ENCODE measurements at regions not wholly inside any gene's neighbourhood (a gene's known extent, or its start where the extent isn't known, plus 50 kb on each side); places are given as distances from the start of the nearest gene placed in this dataset.
"Not testable (repeated sequence)": the region's sequence is repeated elsewhere in the genome, so short reads cannot be mapped to it uniquely, and the experiment has no call there.

DNA sequence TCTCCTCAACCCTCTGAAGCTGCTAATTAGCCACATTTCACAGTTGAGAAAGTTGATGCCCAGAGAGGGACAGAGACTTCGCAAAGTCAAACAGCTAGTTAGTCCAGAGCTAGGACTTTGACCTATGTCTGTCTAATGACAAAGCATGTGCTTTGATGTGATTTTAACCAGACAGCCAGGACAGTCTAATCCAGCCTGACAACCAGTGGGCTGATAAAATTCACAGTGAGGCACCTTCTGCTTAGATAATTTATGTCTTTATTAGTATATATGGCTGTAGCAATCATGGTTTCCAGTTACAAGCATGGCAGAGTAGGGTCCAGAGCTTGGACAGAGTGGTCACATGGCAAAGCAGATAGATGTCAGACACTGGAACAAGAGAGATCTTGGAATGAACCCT is 133.6 kb upstream of the C1QTNF7 start:
- DNase-seq, result no peak

DNA sequence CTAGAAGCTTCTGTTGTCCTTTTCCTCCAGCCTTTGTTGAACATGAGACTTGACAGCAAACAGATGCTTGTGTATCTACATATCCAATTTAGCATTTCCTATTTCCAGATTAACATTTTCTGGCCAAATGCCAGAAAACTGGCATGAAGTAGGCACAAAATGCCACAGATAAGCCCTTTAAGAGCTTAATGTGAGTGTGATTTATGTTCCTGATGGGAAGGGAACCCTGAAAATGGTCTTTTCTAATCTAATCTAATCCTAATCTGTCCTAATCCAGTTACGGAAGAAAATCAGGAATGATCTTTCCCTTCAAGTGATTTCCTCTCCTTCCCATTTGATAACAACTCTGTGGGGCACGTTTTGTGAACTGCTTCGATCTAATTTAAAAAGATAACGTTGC is 133.0 kb upstream of the C1QTNF7 start:
- no peak for DNase-seq

DNA sequence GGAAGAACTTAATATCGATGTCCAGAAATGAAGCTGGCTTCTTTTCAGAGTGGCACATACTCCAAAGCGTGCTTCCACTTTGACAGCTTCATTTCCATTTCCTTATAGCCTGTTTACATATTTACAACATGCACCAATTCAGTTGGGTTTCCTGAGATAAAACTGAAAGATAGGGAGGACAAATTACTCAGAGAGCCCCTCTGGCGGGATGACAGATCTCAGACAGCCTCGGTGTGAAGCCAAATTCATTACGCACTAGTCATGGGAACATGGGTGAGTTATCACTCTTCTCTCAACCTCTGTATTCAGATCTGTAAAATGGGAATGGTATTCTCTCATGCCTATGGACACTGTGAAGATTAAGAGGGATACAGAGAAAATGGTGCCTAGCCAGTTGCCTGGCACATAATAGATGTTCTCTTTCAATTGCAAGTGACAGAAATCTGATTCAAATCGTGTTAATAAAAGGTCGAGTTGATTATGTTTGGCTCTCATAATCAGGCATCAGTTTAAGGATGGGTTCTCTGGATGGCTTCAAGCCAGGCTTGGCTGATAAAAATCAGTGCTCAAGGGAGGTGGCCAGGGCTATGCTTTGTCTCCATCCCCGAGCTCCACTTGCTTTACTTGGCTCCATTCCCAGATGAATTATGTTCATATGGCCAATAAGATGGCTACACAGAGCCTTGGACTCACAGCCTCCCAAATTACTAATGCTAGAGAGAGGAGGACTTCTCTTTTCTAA is 132.2 kb upstream of the C1QTNF7 start:
- no peak for DNase-seq

- DNase-seq, result no peak
Measured at GRCh38 chr4:15297344-15297743, 130.5 kb upstream of the C1QTNF7 start.

GRCh38 chr4:15299627-15300026 is 128.2 kb upstream of the C1QTNF7 start:
- DNase-seq, result no peak

GRCh38 chr4:15303052-15303641 is 124.7 kb upstream of the C1QTNF7 start:
- DNase-seq, result no peak

GRCh38 chr4:15314974-15315373 is 112.9 kb upstream of the C1QTNF7 start:
- DNase-seq, result no peak

GRCh38 chr4:15317246-15317645 is 110.6 kb upstream of the C1QTNF7 start:
- DNase-seq, result no peak

GRCh38 chr4:15318621-15319348 is 109.0 kb upstream of the C1QTNF7 start:
- DNase-seq, result no peak

DNA sequence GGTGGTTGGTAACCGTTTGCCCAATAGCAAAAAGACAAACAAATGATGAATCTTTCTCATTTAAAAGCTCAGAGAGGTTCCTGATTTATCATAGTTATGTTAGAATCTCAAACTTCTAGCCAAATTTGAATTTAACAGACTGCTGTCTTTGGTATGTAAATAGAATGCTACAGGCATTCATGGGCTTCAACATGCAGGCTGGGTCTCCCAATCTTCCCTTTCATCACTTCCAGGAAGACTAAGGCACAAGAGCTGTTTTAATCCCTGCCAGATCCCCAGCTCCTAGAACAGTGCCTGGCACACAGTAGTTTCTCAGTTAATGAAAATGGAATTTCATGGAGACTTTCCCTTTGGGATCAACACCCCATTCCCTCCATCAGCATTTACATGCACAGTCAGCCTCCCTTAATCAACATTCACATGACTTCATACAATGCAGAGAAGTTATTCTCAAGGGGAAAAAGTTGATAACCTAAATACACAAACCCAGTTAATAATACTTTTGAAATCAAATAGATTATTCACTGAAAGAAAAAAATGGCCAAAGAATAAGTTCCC is 107.6 kb upstream of the C1QTNF7 start:
- no peak for DNase-seq

DNA sequence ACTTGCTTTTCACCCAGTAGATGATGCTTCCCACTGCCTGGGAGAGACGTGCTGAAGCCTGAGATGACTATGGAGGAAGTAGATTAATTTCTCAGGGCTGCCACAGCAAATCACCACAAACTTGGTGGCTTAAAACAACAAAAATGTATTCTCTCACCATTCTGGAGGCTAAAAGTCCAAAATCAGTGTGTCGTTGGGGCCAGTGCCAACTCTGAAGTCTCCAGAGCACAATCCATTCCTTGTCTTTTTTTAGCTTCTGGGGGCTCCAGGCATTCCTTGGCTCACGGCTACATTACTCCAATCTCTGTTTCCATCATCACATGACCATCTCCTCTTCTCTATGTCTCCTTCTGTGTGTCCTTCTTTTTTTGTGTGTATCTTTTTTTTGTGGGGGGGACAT is 105.8 kb upstream of the C1QTNF7 start:
- DNase-seq, result no peak

DNA sequence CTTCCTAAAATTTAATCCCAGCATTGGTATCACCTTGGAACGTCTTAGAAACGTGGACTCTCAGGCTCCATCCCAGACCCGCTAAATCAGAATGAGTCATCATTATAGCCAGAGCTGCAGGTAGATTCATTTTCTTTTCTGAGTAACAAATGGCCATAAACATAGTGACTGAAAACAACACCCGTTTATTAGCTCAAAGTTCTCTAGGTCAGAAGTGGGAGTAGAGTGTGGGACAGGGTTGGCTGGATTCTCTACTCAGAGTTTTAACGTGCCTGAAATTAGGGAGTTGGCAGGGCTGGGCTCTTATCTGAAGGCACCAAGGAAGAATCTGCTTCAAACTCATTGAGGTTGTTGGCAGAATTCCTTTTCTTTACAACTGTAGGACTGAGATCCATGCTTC is 101.8 kb upstream of the C1QTNF7 start:
- DNase-seq, result no peak

GRCh38 chr4:15327311-15328298 is 100.2 kb upstream of the C1QTNF7 start:
- no peak for DNase-seq

- DNase-seq, result no peak
Measured at GRCh38 chr4:15331930-15332329, 95.9 kb upstream of the C1QTNF7 start.

- DNase-seq, result no peak
Measured at GRCh38 chr4:15332377-15332776, 95.5 kb upstream of the C1QTNF7 start.

DNA sequence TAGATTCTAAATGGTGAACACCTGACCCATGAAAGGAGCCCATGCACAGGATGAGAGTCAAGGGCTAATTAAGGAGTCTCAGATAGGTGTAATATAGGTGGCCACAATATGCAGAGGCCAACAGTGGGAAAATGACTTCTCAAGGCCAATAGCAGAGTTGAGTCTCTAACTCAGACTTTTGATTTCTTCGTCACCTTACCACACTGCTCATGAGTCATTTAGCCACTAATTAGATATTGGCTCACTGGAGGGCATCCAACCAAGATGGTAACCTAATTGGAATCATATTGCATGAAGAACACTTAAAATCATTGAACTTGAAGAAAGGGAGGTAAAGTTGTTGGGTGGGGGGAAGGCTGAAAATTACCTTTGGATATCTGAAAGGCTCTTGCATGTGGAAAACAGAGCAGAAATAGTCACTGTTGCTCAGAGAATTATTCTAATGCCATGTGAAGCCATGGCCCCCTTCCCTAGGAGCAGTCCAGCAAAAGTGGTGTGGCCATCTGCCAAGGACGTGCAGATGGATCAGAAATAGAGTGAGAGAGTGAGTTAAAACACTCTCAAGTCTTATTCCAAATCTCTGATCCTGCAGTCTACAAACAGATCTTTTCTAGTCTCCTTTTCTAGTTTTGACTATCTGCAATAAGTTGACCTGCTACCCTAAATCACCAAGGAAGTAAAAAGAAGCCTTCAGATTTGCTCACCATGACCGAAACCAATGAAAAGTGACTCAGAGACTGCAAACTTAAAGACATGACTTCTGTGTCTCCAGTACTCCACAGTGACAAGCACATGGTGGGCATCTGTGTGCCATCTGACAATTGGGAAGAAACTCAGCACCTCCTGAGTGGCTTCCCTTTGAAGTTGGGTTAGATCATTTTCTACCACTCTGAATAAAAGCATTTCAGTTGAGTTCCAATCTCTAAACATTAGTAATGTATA is 93.9 kb upstream of the C1QTNF7 start:
- no peak for DNase-seq

- no peak for DNase-seq
Measured at GRCh38 chr4:15336410-15337167, 91.2 kb upstream of the C1QTNF7 start.

GRCh38 chr4:15337168-15337657 is 90.6 kb upstream of the C1QTNF7 start:
- not testable (repeated sequence) for DNase-seq

- DNase-seq, result no peak
Measured at GRCh38 chr4:15339737-15340136, 88.1 kb upstream of the C1QTNF7 start.

GRCh38 chr4:15340332-15340731 is 87.5 kb upstream of the C1QTNF7 start:
- no peak for DNase-seq

All from CD4-positive, alpha-beta T cell treated with Interleukin-17A for 1 hour (primary cell).